Pancreas (tissue), 10 donors: ENCODE measurements at regions not wholly inside any gene's neighbourhood (a gene's known extent, or its start where the extent isn't known, plus 50 kb on each side); places are given as distances from the start of the nearest gene placed in this dataset.
"Not testable (repeated sequence)": the region's sequence is repeated elsewhere in the genome, so short reads cannot be mapped to it uniquely, and the experiment has no call there.

Source experiments
- ATAC-seq, 4 donors: fragments of 200-7000 bp; cut with Tn5 transposase; one replicate each; pipeline versions ENCODE4 v1.8.0 to v1.9.1; 2020; ENCODE audit warnings: mild to moderate bottlenecking in 4 of 4, moderate library complexity in 4 of 4
- DNase-seq, 6 donors: peaks; one replicate each; pipeline ENCODE4 v3.0.0-alpha.2; 2020
- FAIRE-seq: peaks from 2 replicates; lab custom pipeline; 2012; peaks lifted over from hg19 to GRCh38; lab: Jason Lieb, UNC
- H3K27ac ChIP-seq, 4 donors: fragments of 200-600 bp; sonication (generic); 1 replicate in 3 of 4; 2 replicates in 1 of 4; pipeline versions ENCODE4 v1.5.0 to v1.8.0; 2020
- H3K27me3 ChIP-seq, 4 donors: fragments of 200-600 bp; one replicate each; pipeline ENCODE4 v1.8.0; 2021
- H3K36me3 ChIP-seq, 3 donors: fragments of 200-600 bp; sonication (generic) in 1 of 3; one replicate each; pipeline versions ENCODE4 v1.5.0 to v1.8.0; 2020 to 2021
- H3K4me1 ChIP-seq, 3 donors: fragments of 200-600 bp; one replicate each; pipeline ENCODE4 v1.8.0; 2021
- H3K4me3 ChIP-seq, 4 donors: fragments of 200-600 bp; sonication (generic) in 2 of 4; one replicate each; pipeline versions ENCODE4 v1.5.0 to v1.8.0; 2020 to 2021
- H3K9me3 ChIP-seq, 4 donors: fragments of 200-600 bp; one replicate each; pipeline ENCODE4 v1.8.0; 2021
- WGBS, 2 donors: extraction: QIAGEN DNeasy Blood & Tissue Kit; methylation state at CpG; one replicate each; pipeline ENCODE4 v1.1.7; 2013; 5-methylcytosine and 5-hydroxymethylcytosine counted together
- intact Hi-C, 3 donors: fragments of 100-400 bp; cut with DNase I; formaldehyde crosslinking; loops; one replicate each; pipeline versions ENCODE4 v1.11.1 to v1.14.2; 2022
- TF ChIP-seq, protein P1 (sequence below), 4 donors: fragments of 200-600 bp; sonication (generic) in 3 of 4; IDR thresholded peaks; one replicate each; pipeline versions ENCODE4 v1.5.0 to v1.8.0; 2021; ENCODE audit warnings: antibody characterized with exemption in 4 of 4
- donor health status: healthy with polysubstance abuse.
- donor health status: DM: no; HTN: no; CAD: no; lungs with moderate emphysema.
- donor health status: DM: no; HTN: no; CAD: no.
- donor health status: control.
- donor health status: control.
- donor health status: Bipolar disorder and iron deficiency.
- donor health status: DM: yes; HTN: yes; CAD: no.
- donor health status: DM: no; HTN: no; CAD: no.
- donor health status: DM: no; HTN: no; CAD: no.
- donor health status: DM: yes; HTN: yes; CAD: no.

DNA sequence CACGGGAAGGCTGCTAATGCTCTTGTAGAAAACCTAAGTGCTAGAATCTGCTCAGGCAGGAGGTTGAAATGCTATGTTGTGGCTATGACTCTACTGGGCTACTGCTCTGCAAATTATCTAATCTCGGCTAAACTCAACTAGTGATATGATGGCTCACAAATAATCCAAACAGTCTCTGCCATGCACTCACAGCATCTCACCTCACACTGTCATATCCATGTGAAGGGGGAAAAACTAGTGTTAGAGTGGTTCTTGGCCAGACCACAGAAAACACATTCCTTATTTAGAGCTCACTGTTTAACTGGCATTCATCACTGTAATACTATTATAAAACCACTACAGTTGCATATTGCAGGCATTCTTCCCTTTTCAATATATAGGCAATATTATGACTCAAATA is 81.8 kb upstream of the DST start:
- 60 to 67% methylated on average over 2 of the region's 2 CpGs for WGBS, 2 donors

DNA sequence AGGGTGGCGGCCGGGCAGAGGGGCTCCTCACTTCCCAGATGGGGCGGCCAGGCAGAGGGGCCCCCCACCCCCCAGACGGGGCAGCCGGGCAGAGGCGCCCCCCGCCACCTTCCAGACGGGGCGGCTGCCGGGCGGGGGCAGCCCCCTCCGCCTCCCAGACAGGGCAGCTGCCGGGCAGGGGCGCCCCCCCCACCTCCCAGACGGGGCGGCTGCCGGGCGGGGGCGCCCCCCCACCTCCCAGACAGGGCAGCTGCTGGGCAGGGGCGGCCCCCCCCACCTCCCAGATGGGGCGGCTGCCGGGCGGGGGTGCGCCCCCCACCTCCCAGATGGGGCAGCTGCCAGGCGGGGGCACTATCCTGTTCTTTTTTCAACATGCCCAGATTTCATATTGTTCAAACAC is 78.2 kb upstream of the DST start:
- H3K27me3 ChIP-seq, result no peaks in the 10 kb centered on the region
- H3K4me1 ChIP-seq, result no peaks in the 10 kb centered on the region
- FAIRE-seq (no peak), DNase-seq (peak in 1 of 6 donors; percentile 33), ATAC-seq (no peak)
- H3K36me3 ChIP-seq, result no peaks in the 10 kb centered on the region
- intact Hi-C loops, result no loop called here
- TF ChIP-seq, protein P1, sequence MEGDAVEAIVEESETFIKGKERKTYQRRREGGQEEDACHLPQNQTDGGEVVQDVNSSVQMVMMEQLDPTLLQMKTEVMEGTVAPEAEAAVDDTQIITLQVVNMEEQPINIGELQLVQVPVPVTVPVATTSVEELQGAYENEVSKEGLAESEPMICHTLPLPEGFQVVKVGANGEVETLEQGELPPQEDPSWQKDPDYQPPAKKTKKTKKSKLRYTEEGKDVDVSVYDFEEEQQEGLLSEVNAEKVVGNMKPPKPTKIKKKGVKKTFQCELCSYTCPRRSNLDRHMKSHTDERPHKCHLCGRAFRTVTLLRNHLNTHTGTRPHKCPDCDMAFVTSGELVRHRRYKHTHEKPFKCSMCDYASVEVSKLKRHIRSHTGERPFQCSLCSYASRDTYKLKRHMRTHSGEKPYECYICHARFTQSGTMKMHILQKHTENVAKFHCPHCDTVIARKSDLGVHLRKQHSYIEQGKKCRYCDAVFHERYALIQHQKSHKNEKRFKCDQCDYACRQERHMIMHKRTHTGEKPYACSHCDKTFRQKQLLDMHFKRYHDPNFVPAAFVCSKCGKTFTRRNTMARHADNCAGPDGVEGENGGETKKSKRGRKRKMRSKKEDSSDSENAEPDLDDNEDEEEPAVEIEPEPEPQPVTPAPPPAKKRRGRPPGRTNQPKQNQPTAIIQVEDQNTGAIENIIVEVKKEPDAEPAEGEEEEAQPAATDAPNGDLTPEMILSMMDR (IDR thresholded peaks at IDR 0.05), result no peak
- H3K4me3 ChIP-seq, result no peak overlapping the region
- no peak overlapping the region for H3K27ac ChIP-seq
- WGBS, 2 donors, result 88 to 96% methylated on average over 25 of the region's 25 CpGs
- no peaks in the 10 kb centered on the region for H3K9me3 ChIP-seq

More for the DNA sequence above, 81.8 kb upstream of the DST start:
- TF ChIP-seq, protein P1 (IDR thresholded peaks at IDR 0.05), result no peak
- no peak for ATAC-seq
- no peaks in the 10 kb centered on the region for H3K27me3 ChIP-seq
- no peak overlapping the region for H3K4me3 ChIP-seq
- DNase-seq, result no peak
- FAIRE-seq, result no peak
- intact Hi-C loops, result no loop called here
- no peaks in the 10 kb centered on the region for H3K9me3 ChIP-seq
- H3K36me3 ChIP-seq, result no peaks in the 10 kb centered on the region
- peaks cover 9 to 24% (median 21%) of the 10 kb centered on the region in 3 donors for H3K4me1 ChIP-seq
- no peak overlapping the region for H3K27ac ChIP-seq

DNA sequence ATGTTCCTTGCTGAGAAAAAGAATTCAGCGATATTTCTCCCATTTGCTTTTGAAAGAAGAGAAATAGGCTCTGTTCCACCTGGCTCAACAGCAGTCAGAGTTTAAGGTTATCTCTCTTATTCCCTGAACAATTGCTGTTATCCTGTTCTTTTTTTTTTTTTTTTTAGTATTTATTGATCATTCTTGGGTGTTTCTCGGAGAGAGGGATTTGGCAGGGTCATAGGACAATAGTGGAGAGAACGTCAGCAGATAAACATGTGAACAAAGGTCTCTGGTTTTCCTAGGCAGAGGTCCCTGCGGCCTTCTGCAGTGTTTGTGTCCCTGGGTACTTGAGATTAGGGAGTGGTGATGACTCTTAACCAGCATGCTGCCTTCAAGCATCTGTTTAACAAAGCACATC is 77.5 kb upstream of the DST start:
- intact Hi-C loops, H3K27ac ChIP-seq, ATAC-seq, FAIRE-seq, H3K4me3 ChIP-seq, DNase-seq, H3K9me3 ChIP-seq, H3K36me3 ChIP-seq, H3K4me1 ChIP-seq, H3K27me3 ChIP-seq: not testable (repeated sequence)
- WGBS, 2 donors, result 51 to 72% methylated on average over 4 of the region's 4 CpGs

DNA sequence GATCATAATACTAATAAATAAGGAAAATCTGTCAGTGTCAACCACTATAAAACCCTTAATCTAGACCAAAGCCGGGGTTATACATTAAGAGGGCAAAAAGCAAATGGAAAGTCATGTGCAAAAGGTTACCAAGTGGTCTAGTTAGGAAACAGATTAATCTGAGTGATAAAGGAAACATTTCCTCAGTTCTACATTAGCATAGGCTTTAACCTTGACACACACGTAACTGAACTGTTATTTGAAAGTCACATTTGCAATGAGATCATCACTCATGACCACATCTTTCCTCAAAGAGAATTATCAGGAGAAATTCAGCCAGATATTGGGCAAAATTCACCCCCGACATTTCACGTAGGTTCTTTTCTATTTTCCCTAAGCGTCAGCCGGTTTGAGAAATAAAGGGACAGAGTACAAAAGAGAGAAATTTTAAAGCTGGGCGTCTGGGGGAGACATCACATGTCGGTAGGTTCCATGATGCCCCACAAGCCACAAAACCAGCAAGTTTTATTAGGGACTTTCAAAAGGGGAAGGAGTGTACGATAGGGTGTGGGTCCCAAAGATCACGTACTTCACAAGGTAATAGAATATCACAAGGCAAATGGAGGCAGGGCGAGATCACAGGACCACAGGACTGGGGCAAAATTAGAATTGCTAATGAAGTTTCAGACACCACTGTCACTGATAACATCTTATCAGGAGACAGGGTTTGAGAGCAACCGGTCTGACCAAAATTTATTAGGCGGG is 76.8 kb upstream of the DST start:
- not testable (repeated sequence) for DNase-seq, ATAC-seq, H3K4me3 ChIP-seq, H3K27ac ChIP-seq, H3K27me3 ChIP-seq, H3K4me1 ChIP-seq, H3K36me3 ChIP-seq, H3K9me3 ChIP-seq, FAIRE-seq
- intact Hi-C loops, result loop anchor here in 1 of 3 donors (10.0 kb wide), 1 partner anchor 125 kb away; no protein-coding TSS in a partner anchor
- 81 to 87% methylated on average over 13 of the region's 13 CpGs for WGBS, 2 donors

DNA sequence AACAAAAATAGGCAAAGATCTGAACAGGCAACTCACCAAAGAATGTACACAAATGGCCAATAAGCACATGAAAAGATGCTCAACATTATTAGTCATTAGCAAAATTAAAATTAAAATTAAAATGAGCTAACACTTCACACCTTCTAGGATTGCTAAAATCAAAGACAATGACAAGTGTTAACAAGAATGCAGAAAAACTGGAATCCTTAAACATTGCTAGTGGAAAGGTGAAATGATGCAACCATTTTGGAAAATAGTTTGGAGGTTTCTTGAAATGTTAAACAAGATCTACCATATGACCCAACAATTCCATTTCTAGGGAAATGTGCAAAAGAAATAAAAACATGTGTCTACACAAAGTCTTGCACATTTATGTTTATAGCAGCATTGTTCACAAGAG is 75.5 kb upstream of the DST start:
- H3K36me3 ChIP-seq, result no peaks in the 10 kb centered on the region
- no peaks in the 10 kb centered on the region for H3K4me1 ChIP-seq
- no peak for ATAC-seq
- no peaks in the 10 kb centered on the region for H3K9me3 ChIP-seq
- no peak overlapping the region for H3K4me3 ChIP-seq
- TF ChIP-seq, protein P1 (IDR thresholded peaks at IDR 0.05), result no peak
- H3K27ac ChIP-seq, result no peak overlapping the region
- DNase-seq, result no peak
- intact Hi-C loops, result loop anchor here in 1 of 3 donors (10.0 kb wide), 1 partner anchor 127 kb away; no protein-coding TSS in a partner anchor
- no peak for FAIRE-seq
- H3K27me3 ChIP-seq, result no peaks in the 10 kb centered on the region

DNA sequence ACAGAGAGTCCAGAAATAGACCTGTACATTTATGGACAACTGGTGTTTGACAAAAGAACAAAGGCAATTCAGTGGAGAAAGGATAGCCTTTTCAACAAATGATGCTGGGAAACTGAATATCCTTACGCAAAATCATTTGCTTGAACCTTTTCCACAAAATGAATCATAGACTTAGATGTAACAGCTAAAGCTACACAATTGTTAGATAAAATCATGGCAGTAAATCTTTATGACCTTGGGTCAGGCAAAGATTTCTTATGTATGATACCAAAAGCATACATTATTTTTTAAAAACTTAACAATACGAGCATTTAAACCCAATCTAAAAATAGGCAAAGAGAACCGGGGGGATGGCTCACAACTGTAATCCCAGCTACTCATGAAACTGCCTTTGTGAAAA is 73.5 kb upstream of the DST start:
- no peaks in the 10 kb centered on the region for H3K4me1 ChIP-seq
- TF ChIP-seq, protein P1 (IDR thresholded peaks at IDR 0.05), result no peak
- no peaks in the 10 kb centered on the region for H3K36me3 ChIP-seq
- FAIRE-seq (no peak), ATAC-seq (no peak), DNase-seq (no peak)
- no peak overlapping the region for H3K4me3 ChIP-seq
- no peak overlapping the region for H3K27ac ChIP-seq
- 84 to 90% methylated on average over 3 of the region's 3 CpGs for WGBS, 2 donors
- intact Hi-C loops, result loop anchor here in 1 of 3 donors (10.0 kb wide), 1 partner anchor 129 kb away; no protein-coding TSS in a partner anchor
- no peaks in the 10 kb centered on the region for H3K9me3 ChIP-seq
- no peaks in the 10 kb centered on the region for H3K27me3 ChIP-seq
